DMS153 (cell line): ENCODE measurements at regions not wholly inside any gene's neighbourhood (a gene's known extent, or its start where the extent isn't known, plus 50 kb on each side); places are given as distances from the start of the nearest gene placed in this dataset.
A peak's percentile ranks its signal among the peaks of the same experiment; 100 is the strongest.

Experiments
- DNase-seq: peaks from one replicate; lab custom pipeline; 2025; lab: John Stamatoyannopoulos, UW

- DNase-seq, result no peak
These were observed 249.6 kb upstream of the SPRY2 start for GRCh38 chr13:80590551-80590950.

DNA sequence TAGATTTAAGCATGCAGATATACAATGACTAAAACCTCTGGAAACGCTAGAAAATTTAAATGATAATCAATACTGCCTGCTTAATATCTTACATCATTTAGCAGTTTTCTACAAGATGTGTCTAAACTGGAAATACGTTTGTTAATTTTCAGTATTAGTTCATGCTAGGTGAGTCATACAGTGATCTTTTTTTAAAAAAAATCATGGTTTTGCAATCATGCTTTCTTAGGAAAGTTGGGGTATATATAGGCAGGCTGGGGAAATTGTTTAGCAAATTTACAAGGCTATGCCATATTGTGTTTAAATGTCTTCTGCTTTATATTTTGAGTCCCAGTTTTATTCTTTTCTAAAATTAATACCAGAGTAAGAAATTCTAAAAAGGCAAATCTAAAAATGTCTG lies 245.4 kb upstream of the SPRY2 start:
- no peak for DNase-seq

GRCh38 chr13:80585531-80585930 lies 244.6 kb upstream of the SPRY2 start:
- DNase-seq, result no peak

DNA sequence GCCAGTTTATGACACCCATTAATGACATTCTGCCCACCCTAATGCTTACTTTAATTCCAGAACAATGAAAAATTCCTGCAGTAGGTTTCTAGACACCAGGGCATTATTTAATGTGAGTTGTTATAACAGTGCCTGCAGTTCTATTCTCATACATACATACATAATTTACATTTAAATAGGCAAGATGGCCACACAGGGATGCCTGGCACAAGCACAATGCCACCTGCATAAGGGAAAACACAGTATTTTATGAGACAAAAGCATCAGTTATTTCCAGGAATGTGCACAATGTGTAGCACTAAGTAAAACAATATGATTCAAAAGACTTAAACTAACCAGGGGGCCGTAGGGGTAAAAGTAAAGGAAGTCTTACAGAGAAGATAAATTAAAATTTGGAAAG lies 243.9 kb upstream of the SPRY2 start:
- DNase-seq, result no peak

- no peak for DNase-seq
These were observed 243.4 kb upstream of the SPRY2 start for GRCh38 chr13:80584306-80584705.

- DNase-seq, result no peak
These were observed 237.2 kb upstream of the SPRY2 start for GRCh38 chr13:80577926-80578670.

GRCh38 chr13:80577285-80577684 lies 236.4 kb upstream of the SPRY2 start:
- no peak for DNase-seq

GRCh38 chr13:80574113-80574850 lies 233.4 kb upstream of the SPRY2 start:
- DNase-seq, result no peak

DNA sequence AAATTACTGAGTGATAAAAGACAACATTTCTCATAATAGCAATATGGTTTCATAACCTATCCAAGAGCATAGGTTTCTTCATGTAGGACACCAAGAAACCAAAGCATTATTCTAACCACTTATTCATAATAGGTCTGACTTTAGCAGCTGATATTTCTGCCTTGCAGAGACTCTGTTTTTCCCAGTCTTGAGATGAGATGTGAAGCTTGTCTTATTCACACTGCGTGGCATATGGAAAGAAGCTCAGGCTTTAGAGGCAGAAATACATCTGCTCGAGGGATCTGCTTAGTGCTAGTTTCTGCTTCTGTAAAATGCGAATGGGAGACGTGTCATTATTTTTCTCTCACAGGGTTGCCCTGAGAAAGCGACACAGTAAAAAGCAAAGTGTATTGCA lies 232.0 kb upstream of the SPRY2 start:
- no peak for DNase-seq

- DNase-seq, result peak; percentile 62
These were observed 231.5 kb upstream of the SPRY2 start for GRCh38 chr13:80572308-80572922.

GRCh38 chr13:80571346-80572307 lies 230.7 kb upstream of the SPRY2 start:
- no peak for DNase-seq

- DNase-seq, result no peak
These were observed 222.5 kb upstream of the SPRY2 start for GRCh38 chr13:80563439-80563838.

GRCh38 chr13:80562433-80563156 lies 221.7 kb upstream of the SPRY2 start:
- DNase-seq, result peak; percentile 93

- no peak for DNase-seq
These were observed 219.7 kb upstream of the SPRY2 start for GRCh38 chr13:80560609-80561008.

DNA sequence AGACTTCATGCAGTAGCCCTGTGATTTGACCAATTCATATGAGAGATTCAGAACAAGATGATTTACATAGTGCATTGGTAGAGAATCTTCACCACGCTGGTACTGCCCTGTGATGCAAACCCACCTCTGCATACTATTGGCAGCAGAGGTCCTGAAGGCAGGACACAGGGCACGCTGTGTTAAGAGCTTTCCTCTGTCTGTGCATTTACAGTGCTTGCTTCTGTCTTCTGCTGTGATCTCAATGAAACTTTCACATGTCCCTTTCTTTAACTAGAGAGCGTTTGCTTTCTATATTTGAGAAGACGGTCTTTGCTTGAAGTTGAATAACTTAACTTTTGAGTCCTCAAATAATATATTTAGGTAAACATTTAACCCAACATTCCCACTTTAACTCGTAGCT lies 219.0 kb upstream of the SPRY2 start:
- DNase-seq, result no peak

GRCh38 chr13:80558074-80558473 lies 217.1 kb upstream of the SPRY2 start:
- no peak for DNase-seq

DNA sequence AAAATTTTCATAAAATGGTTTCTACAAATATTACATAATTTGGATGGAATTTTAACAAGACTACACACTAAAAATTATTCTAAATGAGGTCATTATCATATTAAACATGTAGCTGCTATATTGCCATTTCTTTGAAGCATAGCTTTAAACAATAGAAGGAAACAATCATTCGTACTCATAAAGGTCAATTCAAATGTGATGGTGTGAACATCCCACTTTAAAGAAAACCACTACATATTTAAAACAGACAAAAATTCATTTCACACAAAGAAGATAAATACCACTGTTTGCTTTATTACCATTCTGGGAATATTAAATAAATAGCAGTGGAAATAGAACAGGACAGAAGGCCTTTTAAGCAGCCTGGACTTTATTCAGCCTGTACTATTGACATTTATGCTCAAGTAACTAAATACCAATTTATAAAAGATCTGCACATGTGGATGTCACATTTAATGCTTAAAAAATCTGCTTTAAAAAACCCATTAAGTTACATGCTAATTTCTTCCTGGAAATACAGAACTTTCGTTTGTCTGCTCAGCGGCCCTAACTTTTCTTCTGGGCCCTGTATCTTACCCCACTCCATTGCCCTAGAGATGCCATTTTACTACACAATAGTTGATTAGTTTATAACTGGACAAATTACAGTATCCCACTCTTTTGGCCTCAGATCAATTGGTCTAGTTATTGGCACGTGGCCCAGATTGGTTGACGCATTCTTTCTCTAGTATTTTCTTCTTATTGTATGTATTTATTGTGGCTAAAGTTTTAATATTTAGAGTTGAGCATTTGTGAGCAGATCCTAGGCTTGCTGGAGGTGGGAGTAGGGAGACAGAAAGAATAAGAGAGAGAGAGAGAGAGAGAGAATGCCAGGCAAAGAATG lies 215.1 kb upstream of the SPRY2 start:
- no peak for DNase-seq

DNA sequence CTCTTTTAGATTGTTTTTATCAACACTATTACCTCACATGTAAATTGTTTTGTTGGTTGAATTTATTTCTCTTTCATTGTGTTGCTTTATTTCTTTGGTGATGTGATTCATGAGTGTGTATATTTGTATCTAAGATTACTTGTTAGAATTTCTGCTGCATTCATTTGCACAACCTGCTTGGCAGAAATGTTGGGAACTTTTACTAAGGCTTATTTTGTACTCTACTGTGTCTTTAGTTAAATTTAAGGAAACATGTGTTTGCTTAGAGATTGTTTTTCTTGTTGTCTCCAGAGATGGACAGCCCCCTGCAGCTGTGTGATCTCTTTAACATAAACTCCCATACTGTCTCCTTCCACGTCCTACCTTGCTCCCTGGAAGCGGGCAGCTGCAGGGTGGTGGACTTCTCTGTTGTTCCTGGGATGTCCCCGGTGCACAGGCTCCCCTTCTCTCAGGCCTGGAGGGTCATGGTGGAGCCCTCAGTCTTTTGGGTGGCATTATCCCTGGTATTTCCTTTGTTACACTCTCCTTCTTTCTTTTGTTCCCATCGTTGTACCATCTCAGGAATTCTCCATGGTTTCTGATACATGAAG lies 212.0 kb upstream of the SPRY2 start:
- DNase-seq, result no peak

DNA sequence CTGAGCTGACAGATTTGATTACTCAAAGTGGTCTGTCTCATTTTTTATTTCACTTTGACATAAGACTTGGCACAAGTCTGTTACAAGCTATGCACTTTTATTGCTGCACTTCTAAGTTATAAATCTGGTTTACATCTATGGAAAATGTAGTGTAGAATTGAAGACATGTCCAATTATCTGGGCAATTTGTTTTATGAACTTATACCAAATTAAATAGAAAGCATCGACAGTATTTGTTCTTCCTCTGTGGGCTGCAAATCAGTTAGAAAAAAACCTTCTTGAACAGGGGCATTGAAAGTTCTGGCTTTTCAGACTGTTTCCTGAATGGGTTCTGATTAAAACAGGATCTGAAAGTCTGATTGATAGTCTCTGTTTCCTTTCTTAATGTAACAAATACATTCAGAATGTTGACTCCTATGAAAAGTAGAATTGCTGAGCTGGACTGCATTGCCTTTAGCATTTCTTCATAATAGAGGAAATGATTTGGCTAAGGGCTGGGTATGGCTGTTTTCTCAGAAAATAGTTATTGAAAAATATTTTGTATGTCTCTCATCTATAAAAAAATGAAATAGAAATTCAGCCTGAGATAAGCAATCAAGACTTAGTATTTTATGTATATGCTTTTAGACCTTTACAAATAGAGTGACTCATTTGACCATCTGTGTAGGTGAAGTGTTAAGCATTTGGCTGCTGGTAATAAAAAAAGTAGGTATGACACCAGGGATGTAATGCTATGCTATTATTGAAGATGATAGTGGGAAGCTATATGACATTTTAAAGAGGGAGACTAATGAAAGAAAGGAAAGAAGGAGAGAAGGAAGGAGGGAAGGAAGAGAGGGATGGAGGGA lies 210.9 kb upstream of the SPRY2 start:
- no peak for DNase-seq
